Kidney tubule cell (primary cell): ENCODE measurements at regions not wholly inside any gene's neighbourhood (a gene's known extent, or its start where the extent isn't known, plus 50 kb on each side); places are given as distances from the start of the nearest gene placed in this dataset.
A peak's percentile ranks its signal among the peaks of the same experiment; 100 is the strongest.

Experiments
- DNase-seq: peaks from one replicate; pipeline ENCODE4 v3.0.0-alpha.2; 2018; ENCODE audit warnings: low spot score

DNA sequence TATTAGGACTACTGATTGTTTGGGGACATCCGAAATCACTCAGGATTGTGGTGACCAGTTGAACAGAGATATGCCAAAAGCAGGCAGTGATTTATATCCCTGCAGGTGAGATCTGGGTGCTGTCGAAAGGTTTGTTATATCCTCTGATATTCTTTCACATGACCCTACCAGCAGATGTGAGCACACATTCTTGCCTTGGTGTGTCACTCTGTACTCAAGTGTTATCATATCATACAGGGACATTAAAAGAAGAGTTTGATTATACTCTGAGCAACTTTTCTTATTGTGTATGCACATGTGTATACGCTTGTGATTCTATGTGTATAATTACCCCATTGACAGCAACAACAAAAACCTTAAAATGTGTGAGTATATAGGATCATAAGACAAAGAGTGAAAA, 381.2 kb upstream of the IGFBP7 start:
- no peak for DNase-seq

GRCh38 chr4:57490520-57491255, 380.5 kb upstream of the IGFBP7 start:
- DNase-seq = peak; percentile 73

- DNase-seq = no peak
Observed at GRCh38 chr4:57488366-57489162, 378.4 kb upstream of the IGFBP7 start.

GRCh38 chr4:57475424-57475823, 365.2 kb upstream of the IGFBP7 start:
- DNase-seq = no peak

DNA sequence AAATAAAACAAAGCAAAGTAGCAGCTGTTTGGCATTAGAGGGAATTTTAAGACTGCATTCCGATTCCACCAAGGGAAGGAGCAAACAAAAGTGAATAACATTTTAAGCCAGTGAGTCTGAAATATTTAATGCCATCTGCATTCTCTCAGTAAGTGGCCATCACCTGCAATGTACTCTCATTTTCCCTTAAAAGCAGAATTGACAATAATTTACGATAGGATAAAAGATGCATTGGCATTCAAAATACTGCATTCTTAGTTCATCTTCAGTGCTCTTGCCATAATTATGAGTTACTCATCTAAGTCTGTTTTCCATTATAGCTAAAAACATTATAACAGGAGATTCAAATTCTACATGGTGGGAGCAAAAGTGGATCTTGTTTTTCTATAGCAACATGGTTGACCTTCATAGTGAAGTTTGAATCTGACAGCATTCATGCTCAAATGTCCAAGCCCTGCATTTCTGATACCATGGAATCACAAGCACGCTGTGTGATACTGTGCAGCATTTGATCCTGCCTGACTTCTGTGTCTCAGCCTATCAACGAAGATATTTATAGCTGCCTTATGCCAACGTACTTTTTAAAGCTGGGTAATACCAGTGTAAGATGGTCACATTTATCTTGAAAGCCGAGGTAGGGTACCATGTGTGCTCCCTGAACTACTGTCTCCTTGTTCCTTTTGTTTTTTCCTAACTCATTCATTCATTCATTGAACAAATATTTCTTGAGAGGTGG, 355.3 kb upstream of the IGFBP7 start:
- no peak for DNase-seq

- no peak for DNase-seq
Observed at GRCh38 chr4:57462843-57463242, 352.7 kb upstream of the IGFBP7 start.

GRCh38 chr4:57460967-57461366, 350.8 kb upstream of the IGFBP7 start:
- DNase-seq = no peak

- no peak for DNase-seq
Observed at GRCh38 chr4:57448901-57449300, 338.7 kb upstream of the IGFBP7 start.

GRCh38 chr4:57448452-57448851, 338.3 kb upstream of the IGFBP7 start:
- DNase-seq = no peak

DNA sequence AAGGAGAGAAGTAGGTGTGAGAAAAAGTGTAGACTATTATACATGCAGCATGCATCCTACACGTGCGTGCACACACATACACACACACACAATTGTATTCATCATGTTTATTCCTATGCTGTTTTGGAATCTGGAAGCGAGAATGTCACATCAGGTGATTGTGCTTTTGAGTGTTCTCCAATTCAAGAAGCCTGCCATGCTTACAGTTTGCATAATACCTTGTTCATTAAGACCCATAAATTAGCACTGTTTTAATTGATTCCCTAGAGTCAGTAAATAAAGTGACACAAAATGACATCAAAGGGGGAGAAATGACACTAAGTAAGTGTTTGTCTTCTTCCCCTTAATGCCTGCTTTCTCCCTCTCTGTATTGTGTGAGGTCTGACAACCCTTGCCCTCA, 336.1 kb upstream of the IGFBP7 start:
- DNase-seq = no peak

DNA sequence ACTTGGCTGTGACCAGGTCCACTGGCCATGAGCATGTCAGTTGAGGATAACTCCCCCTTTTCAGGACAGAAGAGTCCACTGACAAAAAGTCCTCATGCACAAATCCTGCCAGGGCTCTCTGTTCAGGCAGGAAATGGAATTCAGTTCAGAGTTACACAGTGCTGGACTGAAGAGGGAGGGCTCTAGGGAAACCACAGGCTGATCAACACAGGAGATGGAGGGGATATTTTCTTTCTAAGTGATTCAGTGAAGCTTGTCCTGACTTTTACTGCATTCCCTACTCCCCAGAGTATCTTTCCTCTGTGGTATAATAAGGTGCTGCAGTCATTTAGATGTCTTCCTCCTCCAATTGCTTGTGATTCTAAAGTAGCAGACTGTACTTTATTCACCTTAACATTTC, 335.5 kb upstream of the IGFBP7 start:
- DNase-seq = peak; percentile 42

DNA sequence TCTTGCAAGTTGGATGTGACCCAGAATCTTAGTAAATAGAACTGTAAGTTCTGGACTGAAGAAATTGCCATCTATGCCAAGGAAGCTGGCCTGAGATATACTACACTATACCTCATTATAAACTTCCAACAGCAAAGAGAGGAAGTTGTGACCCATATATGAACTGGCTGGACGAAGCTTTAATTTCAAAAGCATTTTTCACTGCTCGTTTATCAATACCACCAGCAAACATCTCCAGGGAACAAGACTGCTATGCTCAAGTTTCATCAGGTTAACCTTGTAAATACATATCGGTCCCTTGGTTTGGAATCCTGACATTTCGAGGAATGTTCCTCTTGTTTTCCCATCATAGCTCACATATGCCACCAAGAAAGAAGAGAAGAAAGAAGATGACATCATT, 334.5 kb upstream of the IGFBP7 start:
- DNase-seq = no peak

DNA sequence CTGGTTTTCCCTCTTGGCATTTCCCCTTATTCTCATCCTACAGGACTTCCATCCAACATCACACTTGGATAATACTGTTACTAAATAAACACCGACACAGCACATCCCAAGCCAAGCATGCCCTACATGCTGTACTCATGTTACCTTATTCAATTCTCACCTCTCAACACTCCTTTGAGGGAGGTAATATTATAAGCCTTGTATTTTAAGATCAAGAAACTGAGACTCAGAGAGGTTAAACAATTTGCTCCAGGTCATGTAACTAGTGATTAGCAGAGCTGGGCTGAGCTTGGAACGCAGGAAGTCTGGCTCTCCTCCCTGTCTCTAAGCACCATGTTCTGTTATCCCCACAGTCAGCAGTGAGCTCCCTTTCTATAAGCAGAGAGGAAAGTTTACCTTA, 333.6 kb upstream of the IGFBP7 start:
- no peak for DNase-seq

GRCh38 chr4:57443308-57443707, 333.1 kb upstream of the IGFBP7 start:
- no peak for DNase-seq

DNA sequence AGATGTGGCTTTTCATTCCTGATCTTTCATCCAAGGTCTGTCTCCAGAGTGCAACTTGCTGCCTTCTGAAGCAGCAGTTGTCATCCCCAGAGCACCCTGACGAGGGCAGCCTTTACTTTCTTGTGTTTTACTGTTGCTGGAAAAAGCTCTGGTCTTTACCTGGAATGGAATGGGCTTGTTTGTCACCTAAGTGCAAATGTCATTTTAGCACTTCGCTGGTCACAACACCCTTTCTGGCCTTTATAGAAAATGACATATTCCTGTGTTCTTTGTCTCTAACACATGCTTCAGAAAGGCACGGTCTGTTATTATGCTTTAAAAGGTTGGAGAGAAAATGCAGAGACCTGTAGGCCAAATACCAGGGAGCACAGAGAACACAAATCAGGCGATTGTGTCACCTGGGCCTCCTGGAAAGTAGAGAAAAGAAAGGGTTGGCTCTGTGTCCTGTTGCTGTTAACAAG, 332.7 kb upstream of the IGFBP7 start:
- DNase-seq = peak; percentile 67

- no peak for DNase-seq
Observed at GRCh38 chr4:57442241-57442640, 332.1 kb upstream of the IGFBP7 start.

DNA sequence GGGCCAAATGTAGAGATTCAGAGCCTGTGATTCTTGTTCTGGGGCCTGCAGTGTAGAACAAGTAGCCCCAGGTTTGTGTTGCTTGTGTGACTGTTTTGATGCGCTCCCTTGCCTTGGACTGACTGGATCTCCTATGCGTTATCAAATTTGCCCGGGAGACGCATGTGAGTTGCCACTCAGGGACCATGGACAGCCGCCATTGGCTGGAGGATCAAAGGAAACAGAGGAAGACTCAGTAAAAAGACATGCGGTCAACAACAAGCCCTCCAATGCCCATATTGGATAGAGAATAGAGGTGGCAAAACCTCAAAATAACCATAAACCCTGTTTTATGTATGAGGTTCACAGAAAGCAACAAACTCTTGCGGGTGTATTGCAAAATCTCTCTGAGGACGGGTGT, 327.5 kb upstream of the IGFBP7 start:
- DNase-seq = no peak

DNA sequence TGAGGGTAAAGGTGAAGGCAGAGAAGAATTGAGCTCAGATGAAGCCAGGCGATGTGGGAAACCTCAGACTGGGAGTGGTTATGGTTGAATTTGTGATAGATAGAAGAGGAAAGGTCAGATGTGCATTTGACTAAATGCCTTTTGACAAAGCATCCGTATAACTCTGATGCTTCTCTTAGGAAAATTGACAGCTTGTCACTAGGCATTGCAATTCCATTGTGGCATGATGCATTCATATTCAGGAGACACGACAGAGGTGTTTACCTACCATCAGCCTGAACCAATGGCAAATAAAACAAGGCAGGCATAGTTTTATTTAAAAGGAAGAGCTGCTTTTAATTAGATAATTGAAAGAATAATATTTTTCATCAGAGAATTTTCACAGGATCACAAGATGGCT, 325.1 kb upstream of the IGFBP7 start:
- no peak for DNase-seq

DNA sequence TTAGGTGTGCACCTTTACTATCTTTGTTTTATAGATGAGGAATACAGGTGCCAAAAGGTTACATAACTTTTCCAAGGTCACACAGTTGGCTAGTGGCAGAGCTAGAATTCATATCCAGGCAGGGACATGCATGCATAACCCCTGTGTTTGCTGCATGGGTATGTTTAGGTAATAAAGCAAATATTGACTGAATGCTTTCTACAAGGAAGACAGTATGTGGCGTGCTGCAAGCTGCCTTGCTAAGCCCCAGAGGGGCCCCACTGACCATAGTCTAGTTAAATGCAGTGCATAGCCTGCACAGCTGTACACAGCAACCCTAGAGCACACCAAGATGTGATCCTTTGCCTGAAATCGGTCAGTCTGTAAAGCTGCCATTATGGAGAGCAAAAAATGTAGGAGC, 320.5 kb upstream of the IGFBP7 start:
- DNase-seq = no peak

GRCh38 chr4:57426779-57427395, 316.7 kb upstream of the IGFBP7 start:
- peak; percentile 76 for DNase-seq

DNA sequence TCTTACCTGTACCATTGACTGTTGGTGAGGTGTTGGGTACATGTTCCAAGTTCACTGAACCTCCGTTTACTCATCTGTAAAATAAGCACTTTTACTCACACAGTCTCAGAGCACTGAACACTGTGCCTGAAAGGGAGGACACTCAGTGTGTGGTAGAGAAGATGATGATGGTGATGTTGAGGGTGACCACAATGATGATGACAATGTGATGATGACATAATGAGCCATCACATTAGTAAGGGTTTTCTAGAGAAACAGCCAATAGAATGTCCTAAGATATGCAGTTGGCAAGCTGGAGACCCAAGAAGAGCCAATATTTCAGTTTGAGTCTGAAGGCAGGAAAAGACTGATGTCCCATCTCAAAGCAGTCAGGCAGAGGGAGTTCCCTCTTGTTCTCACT, 315.4 kb upstream of the IGFBP7 start:
- peak; percentile 91 for DNase-seq

GRCh38 chr4:57424232-57424897, 314.2 kb upstream of the IGFBP7 start:
- peak; percentile 92 for DNase-seq
